Endometrial microvascular endothelial cells (primary cell): ENCODE measurements at regions not wholly inside any gene's neighbourhood (a gene's known extent, or its start where the extent isn't known, plus 50 kb on each side); places are given as distances from the start of the nearest gene placed in this dataset.
"Not testable (repeated sequence)": the region's sequence is repeated elsewhere in the genome, so short reads cannot be mapped to it uniquely, and the experiment has no call there.

Experiments used
- in situ Hi-C: cut with HindIII; loops from 2 replicates; pipeline ENCODE4 v1.10.0; 2017; ENCODE audit warnings: low sequenced_read_pairs, low pct_unique_long_range_greater_than_20kb; ENCODE audit errors: inconsistent ontology term

GRCh38 chr4:53712408-53713020 lies 121.2 kb upstream of the LNX1 start:
- in situ Hi-C loops: no loop called here

GRCh38 chr4:53711926-53712325 lies 120.6 kb upstream of the LNX1 start:
- in situ Hi-C loops: no loop called here

- in situ Hi-C loops: no loop called here
Measured at GRCh38 chr4:53709693-53710092, 118.4 kb upstream of the LNX1 start.

- in situ Hi-C loops: no loop called here
Measured at GRCh38 chr4:53707491-53707890, 116.2 kb upstream of the LNX1 start.

GRCh38 chr4:53706422-53707032 lies 115.2 kb upstream of the LNX1 start:
- in situ Hi-C loops: no loop called here

GRCh38 chr4:53705972-53706371 lies 114.7 kb upstream of the LNX1 start:
- in situ Hi-C loops: no loop called here

GRCh38 chr4:53705151-53705764 lies 114.0 kb upstream of the LNX1 start:
- in situ Hi-C loops: no loop called here

GRCh38 chr4:53704329-53704728 lies 113.0 kb upstream of the LNX1 start:
- in situ Hi-C loops: no loop called here

GRCh38 chr4:53703267-53703655 lies 112.0 kb upstream of the LNX1 start:
- in situ Hi-C loops: no loop called here

- in situ Hi-C loops: no loop called here
Measured at GRCh38 chr4:53702334-53703266, 111.3 kb upstream of the LNX1 start.

GRCh38 chr4:53701260-53701659 lies 110.0 kb upstream of the LNX1 start:
- in situ Hi-C loops: not testable (repeated sequence)

- in situ Hi-C loops: not testable (repeated sequence)
Measured at GRCh38 chr4:53699310-53699709, 108.0 kb upstream of the LNX1 start.

GRCh38 chr4:53697016-53697685 lies 105.9 kb upstream of the LNX1 start:
- in situ Hi-C loops: no loop called here

- in situ Hi-C loops: no loop called here
Measured at GRCh38 chr4:53695540-53696463, 104.5 kb upstream of the LNX1 start.

- in situ Hi-C loops: no loop called here
Measured at GRCh38 chr4:53694666-53695065, 103.4 kb upstream of the LNX1 start.

GRCh38 chr4:53693909-53694308 lies 102.6 kb upstream of the LNX1 start:
- in situ Hi-C loops: no loop called here

GRCh38 chr4:53693408-53693807 lies 102.1 kb upstream of the LNX1 start:
- in situ Hi-C loops: no loop called here

GRCh38 chr4:53688186-53688790 lies 97.0 kb upstream of the LNX1 start:
- in situ Hi-C loops: no loop called here
